MG63 (cell line): ENCODE measurements at regions not wholly inside any gene's neighbourhood (a gene's known extent, or its start where the extent isn't known, plus 50 kb on each side); places are given as distances from the start of the nearest gene placed in this dataset.

Source experiments
- DNase-seq: peaks from one replicate; pipeline ENCODE4 v3.0.0-alpha.2; 2020
- H3K27me3 ChIP-seq: fragments of 250-450 bp; sonication (Bioruptor Pico); 2 replicates; pipeline ENCODE4 v1.5.1; 2020; ENCODE audit warnings: mild to moderate bottlenecking, moderate library complexity
- H3K36me3 ChIP-seq: fragments of 250-450 bp; sonication (Bioruptor Pico); 2 replicates; pipeline ENCODE4 v1.5.1; 2020; ENCODE audit warnings: mild to moderate bottlenecking, moderate library complexity
- H3K4me3 ChIP-seq: fragments of 250-450 bp; sonication (Bioruptor Pico); 2 replicates; pipeline ENCODE4 v1.5.1; 2020; ENCODE audit warnings: mild to moderate bottlenecking, moderate library complexity
- H3K9me3 ChIP-seq: fragments of 250-450 bp; sonication (Bioruptor Pico); 2 replicates; pipeline ENCODE4 v1.5.1; 2020; ENCODE audit warnings: mild to moderate bottlenecking, moderate library complexity

GRCh38 chr17:70642059-70642458, 472.7 kb downstream of the KCNJ2 start:
- Histone ChIP-seq H3K9me3 (no peaks in the 10 kb centered on the region), H3K27me3 (peaks cover 6% of the 10 kb centered on the region; the same call in 1 of the 2 replicates), H3K4me3 (no peak overlapping the region), H3K36me3 (no peaks in the 10 kb centered on the region)
- no peak for DNase-seq

DNA sequence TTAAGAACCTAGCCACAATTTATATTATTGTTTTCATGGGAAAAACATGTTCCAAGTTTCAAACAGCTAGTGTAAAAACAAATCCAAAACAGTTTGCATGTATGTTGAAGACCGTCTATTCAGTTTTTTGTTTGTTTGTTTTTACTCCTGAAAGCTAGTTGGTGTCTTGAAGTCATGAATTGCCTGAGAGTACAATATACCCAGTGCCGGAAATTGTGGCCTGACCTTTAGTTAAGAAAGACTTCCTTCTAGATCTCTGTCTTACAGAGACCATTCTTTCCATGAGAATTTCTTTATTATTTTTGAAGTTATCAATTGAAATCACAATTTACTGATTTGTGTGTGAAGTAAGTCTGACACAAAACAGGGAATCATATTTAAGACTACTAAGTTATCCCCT, 474.8 kb downstream of the KCNJ2 start:
- H3K36me3 ChIP-seq: no peaks in the 10 kb centered on the region
- no peaks in the 10 kb centered on the region for H3K9me3 ChIP-seq
- DNase-seq: no peak
- H3K27me3 ChIP-seq: peaks cover 6% of the 10 kb centered on the region; the same call in 1 of the 2 replicates
- H3K4me3 ChIP-seq: no peak overlapping the region

DNA sequence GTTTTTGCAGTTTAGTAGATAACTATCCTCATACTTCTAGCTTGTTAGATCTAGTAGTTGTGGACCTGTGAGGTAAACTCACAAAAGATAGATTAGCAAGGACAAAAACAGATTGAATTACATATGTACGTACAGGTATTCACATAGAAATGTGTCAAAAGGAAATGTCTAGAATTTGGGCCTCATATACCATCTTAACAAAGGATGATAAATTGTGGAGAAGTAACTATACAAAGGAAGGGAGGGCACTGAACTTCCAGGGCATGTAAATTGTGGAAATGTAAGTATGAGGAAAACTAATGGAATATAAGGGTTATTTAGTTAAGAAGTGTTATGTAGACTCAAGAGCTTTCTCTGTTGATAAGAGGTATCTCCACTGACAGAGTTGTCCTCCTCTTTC, 477.3 kb downstream of the KCNJ2 start:
- Histone ChIP-seq H3K36me3 (no peaks in the 10 kb centered on the region), H3K9me3 (no peaks in the 10 kb centered on the region), H3K4me3 (no peak overlapping the region), H3K27me3 (peaks cover 6% of the 10 kb centered on the region)
- no peak for DNase-seq

- no peak overlapping the region for H3K4me3 ChIP-seq
- no peak for DNase-seq
- H3K9me3 ChIP-seq: no peaks in the 10 kb centered on the region
- H3K27me3 ChIP-seq: peaks cover 6% of the 10 kb centered on the region
- H3K36me3 ChIP-seq: no peaks in the 10 kb centered on the region
Observed at GRCh38 chr17:70648166-70648565, 478.8 kb downstream of the KCNJ2 start.

DNA sequence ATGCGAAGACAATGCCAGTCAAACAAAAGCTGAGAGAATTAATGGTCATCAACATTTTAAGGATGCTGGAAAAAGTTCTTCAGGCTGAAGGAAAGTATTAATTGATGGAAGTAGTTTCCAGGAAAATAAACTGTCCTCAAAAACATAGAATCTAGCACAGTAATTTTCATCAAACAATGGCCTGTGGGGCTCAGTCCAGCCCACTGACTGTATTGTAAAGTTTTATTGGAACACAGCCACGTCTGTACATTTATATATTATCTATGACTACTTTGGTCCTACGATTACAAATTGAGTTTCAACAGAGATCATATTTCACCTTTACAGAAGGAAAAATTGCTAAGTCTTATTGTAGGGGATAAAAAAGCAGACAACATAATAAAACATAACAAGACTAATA, 484.5 kb downstream of the KCNJ2 start:
- no peaks in the 10 kb centered on the region for H3K36me3 ChIP-seq
- H3K4me3 ChIP-seq: no peak overlapping the region
- no peak for DNase-seq
- no peaks in the 10 kb centered on the region; the same call in 1 of the 2 replicates for H3K27me3 ChIP-seq
- H3K9me3 ChIP-seq: no peaks in the 10 kb centered on the region

DNA sequence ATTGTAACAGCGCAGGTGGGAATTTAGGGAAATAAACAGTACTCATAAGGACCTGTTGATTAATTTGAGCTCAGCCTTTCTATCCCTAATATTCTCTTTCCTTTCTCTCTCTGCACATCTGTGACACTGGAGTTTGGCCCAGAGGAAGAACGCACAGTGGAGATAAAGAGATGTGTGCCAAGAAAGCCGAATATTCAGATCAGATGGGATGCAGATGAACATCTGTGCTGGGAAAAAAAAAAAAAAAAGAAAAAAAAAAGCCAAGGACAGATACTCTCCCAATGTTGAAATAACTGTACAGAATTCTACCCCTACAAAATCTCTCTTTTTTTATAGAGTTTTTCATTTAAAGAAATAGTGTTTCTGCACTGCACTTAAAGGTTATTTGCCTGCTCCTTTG, 485.4 kb downstream of the KCNJ2 start:
- Histone ChIP-seq H3K4me3 (no peak overlapping the region), H3K36me3 (no peaks in the 10 kb centered on the region), H3K9me3 (no peaks in the 10 kb centered on the region), H3K27me3 (no peaks in the 10 kb centered on the region; the same call in 1 of the 2 replicates)
- DNase-seq: no peak

- H3K4me3 ChIP-seq: no peak overlapping the region
- H3K27me3 ChIP-seq: no peaks in the 10 kb centered on the region; the same call in 1 of the 2 replicates
- H3K9me3 ChIP-seq: no peaks in the 10 kb centered on the region
- H3K36me3 ChIP-seq: no peaks in the 10 kb centered on the region
- no peak for DNase-seq
Observed at GRCh38 chr17:70655176-70655958, 486.0 kb downstream of the KCNJ2 start.

GRCh38 chr17:70658317-70658716, 489.0 kb downstream of the KCNJ2 start:
- Histone ChIP-seq H3K36me3 (no peaks in the 10 kb centered on the region), H3K27me3 (peaks cover 2% of the 10 kb centered on the region; the same call in 1 of the 2 replicates), H3K4me3 (no peak overlapping the region), H3K9me3 (no peaks in the 10 kb centered on the region)
- no peak for DNase-seq

GRCh38 chr17:70658840-70659239, 489.5 kb downstream of the KCNJ2 start:
- DNase-seq: no peak
- Histone ChIP-seq H3K9me3 (no peaks in the 10 kb centered on the region), H3K4me3 (no peak overlapping the region)

DNA sequence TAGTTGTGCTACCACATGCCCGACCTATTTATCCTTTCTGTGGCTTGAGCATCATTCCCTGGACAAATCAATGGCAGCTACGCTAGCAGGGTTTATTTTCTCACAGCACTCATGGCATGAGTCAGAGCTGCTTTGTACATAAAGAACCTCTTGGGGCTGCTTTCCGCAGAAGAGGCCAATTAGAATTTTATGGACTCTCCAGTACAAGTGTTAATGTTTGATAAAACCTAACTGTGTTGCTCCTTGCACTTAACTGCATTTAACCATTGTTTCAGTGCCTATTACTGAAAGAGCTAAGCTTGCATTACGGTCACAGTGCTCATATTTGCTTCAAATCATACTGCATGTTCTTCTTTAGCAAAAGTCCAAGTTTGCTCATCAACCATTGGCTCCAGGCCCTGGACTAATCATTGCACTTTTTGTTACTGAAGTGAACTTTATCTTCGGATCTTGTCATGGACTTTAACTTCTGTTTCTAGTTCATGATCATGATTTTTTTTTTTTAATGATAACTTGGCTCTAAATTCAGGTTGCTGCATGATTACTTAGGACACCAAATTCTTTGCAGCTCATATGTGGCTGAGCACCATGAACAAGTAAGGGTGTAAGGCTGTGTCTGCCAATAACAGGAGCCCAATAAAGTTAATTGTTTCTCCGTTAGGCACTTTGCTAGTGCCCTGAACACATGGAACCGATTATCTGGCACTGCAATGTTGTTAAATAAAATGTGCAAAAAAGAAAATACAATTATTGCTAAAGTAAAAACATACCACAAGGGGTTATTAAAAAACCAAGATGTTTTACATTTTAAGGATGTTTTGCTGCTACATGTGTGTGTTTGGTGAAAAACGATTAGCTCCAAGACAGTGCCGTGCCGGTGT, 492.2 kb downstream of the KCNJ2 start:
- DNase-seq: no peak
- Histone ChIP-seq H3K9me3 (no peaks in the 10 kb centered on the region), H3K27me3 (peaks cover 2% of the 10 kb centered on the region; the same call in 1 of the 2 replicates), H3K4me3 (no peak overlapping the region), H3K36me3 (no peaks in the 10 kb centered on the region)

More at GRCh38 chr17:70658840-70659239, 489.5 kb downstream of the KCNJ2 start:
- Histone ChIP-seq H3K36me3 (no peaks in the 10 kb centered on the region), H3K27me3 (peaks cover 2% of the 10 kb centered on the region; the same call in 1 of the 2 replicates)

GRCh38 chr17:70668276-70668937, 499.1 kb downstream of the KCNJ2 start:
- Histone ChIP-seq H3K9me3 (no peaks in the 10 kb centered on the region), H3K4me3 (no peak overlapping the region), H3K27me3 (no peaks in the 10 kb centered on the region; the same call in 1 of the 2 replicates), H3K36me3 (no peaks in the 10 kb centered on the region)
- DNase-seq: no peak

GRCh38 chr17:70668938-70669778, 499.8 kb downstream of the KCNJ2 start:
- DNase-seq: no peak
- no peaks in the 10 kb centered on the region for H3K36me3 ChIP-seq
- no peaks in the 10 kb centered on the region for H3K9me3 ChIP-seq
- no peaks in the 10 kb centered on the region; the same call in 1 of the 2 replicates for H3K27me3 ChIP-seq
- H3K4me3 ChIP-seq: no peak overlapping the region

- H3K27me3 ChIP-seq: no peaks in the 10 kb centered on the region; the same call in 1 of the 2 replicates
- no peak for DNase-seq
- H3K36me3 ChIP-seq: no peaks in the 10 kb centered on the region
- H3K9me3 ChIP-seq: no peaks in the 10 kb centered on the region
- H3K4me3 ChIP-seq: no peak overlapping the region
Observed at GRCh38 chr17:70674061-70674460, 504.7 kb downstream of the KCNJ2 start.

GRCh38 chr17:70675070-70675590, 505.8 kb downstream of the KCNJ2 start:
- Histone ChIP-seq H3K36me3 (no peaks in the 10 kb centered on the region), H3K27me3 (no peaks in the 10 kb centered on the region; the same call in 1 of the 2 replicates), H3K4me3 (no peak overlapping the region), H3K9me3 (no peaks in the 10 kb centered on the region)
- DNase-seq: no peak

DNA sequence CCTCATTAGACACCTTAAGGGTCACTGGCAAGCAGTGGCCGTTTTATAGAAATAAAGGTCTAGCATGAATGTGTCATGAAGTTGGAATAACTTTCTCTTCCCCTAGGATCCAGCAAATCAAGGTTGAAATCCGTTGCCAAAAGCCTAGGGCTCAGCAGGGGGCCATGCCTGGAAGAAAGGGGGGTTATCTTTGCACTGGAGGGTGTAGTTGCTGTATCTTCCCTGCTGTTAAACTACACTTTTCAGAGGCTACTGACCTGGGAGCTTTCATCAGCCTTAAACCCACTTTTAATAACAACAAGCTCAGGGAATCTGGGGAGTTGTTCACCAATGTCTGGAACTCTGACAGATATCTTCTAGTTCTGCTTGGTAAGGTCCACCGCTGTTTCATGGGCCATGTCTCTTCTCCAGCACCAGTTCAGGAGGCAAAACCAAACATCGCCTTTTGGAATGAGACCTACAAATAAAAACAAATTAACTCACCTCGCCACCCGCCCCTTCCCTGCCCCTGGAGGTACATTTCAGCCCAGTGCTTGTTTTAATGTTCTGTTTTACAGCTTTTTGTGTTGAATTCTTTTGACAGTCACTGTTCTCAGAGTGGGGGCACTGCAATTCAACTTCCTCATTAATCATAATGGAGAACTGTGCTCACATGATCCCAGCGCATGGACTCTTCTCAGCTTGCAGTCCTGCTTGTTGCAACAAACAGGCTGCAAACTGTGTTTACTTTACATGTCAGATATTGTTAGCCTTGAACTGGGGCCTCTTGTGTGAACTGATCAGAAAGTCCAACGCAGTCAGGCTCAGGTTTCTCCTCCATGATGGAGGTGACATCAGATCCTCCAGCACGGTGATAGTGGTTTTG, 508.7 kb downstream of the KCNJ2 start:
- DNase-seq: no peak
- Histone ChIP-seq H3K36me3 (no peaks in the 10 kb centered on the region), H3K9me3 (no peaks in the 10 kb centered on the region), H3K4me3 (no peak overlapping the region), H3K27me3 (no peaks in the 10 kb centered on the region; the same call in 1 of the 2 replicates)
